ENCODE measurements at regions not wholly inside any gene's neighbourhood (a gene's known extent, or its start where the extent isn't known, plus 50 kb on each side); places are given as distances from the start of the nearest gene placed in this dataset.

DNA sequence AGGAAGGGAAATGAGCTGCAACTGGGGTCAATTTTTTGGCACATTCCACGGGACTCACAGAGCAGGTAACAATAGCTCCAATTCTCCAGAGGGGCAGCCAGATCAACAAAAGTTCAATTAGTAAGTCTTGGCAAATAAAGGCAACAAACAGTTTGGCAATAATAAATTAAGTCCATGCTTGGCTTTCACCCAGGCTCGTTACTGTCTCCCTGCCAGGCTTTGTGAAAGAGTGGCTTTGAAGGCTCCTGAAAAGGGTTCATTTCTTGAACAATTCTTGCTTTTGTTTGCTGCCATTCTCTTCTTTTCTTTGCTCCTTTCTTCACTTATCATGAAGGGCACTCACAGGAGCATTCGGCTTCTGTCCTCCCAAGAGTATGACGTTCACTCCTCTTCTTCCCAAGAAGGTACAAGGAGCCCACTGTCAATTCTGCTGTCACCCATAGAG lies 123.3 kb downstream of the APIP start:
- 50% methylated on average over 1 of the region's 4 CpGs; no CpG with 5 or more reads in 1 of the 2 experiments for WGBS, 2 experiments (ENCODE audit: extremely low coverage in 2 of 2, insufficient read length in 1 of 2)
- H3K36me3 ChIP-seq (ENCODE audit: control insufficient read depth, insufficient read depth, low read length), result no peaks in the 10 kb centered on the region

More for the DNA sequence above, 123.3 kb downstream of the APIP start:
- dilution Hi-C loops (cut with HindIII; ENCODE audit: low sequenced_read_pairs, unreplicated experiment) (no loop called here), in situ Hi-C loops (cut with MboI; ENCODE audit: low sequenced_read_pairs) (no loop called here), intact Hi-C loops (cut with micrococcal nuclease) (no loop called here)
- Histone ChIP-seq H4K20me1 (ENCODE audit: insufficient read depth, low read length) (no peaks in the 10 kb centered on the region), H3K79me1 (ENCODE audit: low read depth in 1 of 2, low read length in 2 of 2) (no peaks in the 10 kb centered on the region), H2AK5ac (ENCODE audit: low read depth, low read length) (no peak overlapping the region), H3K27ac (ENCODE audit: insufficient read depth, low read length) (no peak overlapping the region), H2AK9ac (replicated peaks; ENCODE audit: low read depth, low read length, poor library complexity) (no peak overlapping the region), H4K8ac (ENCODE audit: low read depth in 2 of 2, low read length in 2 of 2) (no peak overlapping the region), H3K9me1 (ENCODE audit: insufficient read depth, low read length) (peaks cover 4% of the 10 kb centered on the region; the same call in 1 of the 2 replicates), H3K4me3 (ENCODE audit: insufficient read depth, low read depth, low read length) (no peak overlapping the region), H2AFZ (replicated peaks; ENCODE audit: low read length, poor library complexity) (no peak overlapping the region), H4K91ac (ENCODE audit: insufficient read depth, low read depth, low read length) (no peak overlapping the region), H3K4me2 (ENCODE audit: low read depth, low read length) (no peak overlapping the region), H3K9ac (ENCODE audit: low read depth, low read length) (no peak overlapping the region), H3K56ac (ENCODE audit: extremely low read depth, insufficient read depth, low read length) (no peak overlapping the region), H3K27me3 (ENCODE audit: control insufficient read depth, insufficient read depth, low read length) (no peaks in the 10 kb centered on the region; the same call in 1 of the 2 replicates), H3K14ac (replicated peaks; ENCODE audit: low read depth, low read length) (no peak overlapping the region), H2BK20ac (ENCODE audit: low read depth, low read length) (no peak overlapping the region), H3K9me3 (ENCODE audit: control insufficient read depth, insufficient read depth, low read length) (peaks cover 5% of the 10 kb centered on the region; the same call in 1 of the 2 replicates), H2BK15ac (ENCODE audit: low read depth, low read length) (0 out of 3 replicates have a peak overlapping the region, but pooled peaks have one; percentile 44), H2BK5ac (ENCODE audit: low read depth, low read length, poor library complexity, severe bottlenecking) (no peak overlapping the region), H3K18ac (ENCODE audit: low read depth, low read length) (no peak overlapping the region; the same call in 1 of the 2 replicates), H3K4ac (ENCODE audit: low read depth, low read length) (no peak overlapping the region), H3K23ac (ENCODE audit: low read depth, low read length) (no peak overlapping the region), H3K4me1 (ENCODE audit: control insufficient read depth, insufficient read depth, low read length) (peaks cover 7% of the 10 kb centered on the region; the same call in 1 of the 2 replicates), H2BK120ac (ENCODE audit: low read depth, low read length) (no peak overlapping the region), H4K5ac (ENCODE audit: low read depth, low read length) (no peak overlapping the region)
- ChIA-PET CTCF (interaction anchor here (0.6 kb wide), 1 partner anchor 334 kb away, joined by 3 read pairs; no protein-coding TSS in a partner anchor), POLR2A (ENCODE audit: unreplicated experiment) (no interaction called here)
- ATAC-seq (ENCODE audit: low read depth) (no peak), DNase-seq (no peak)
- BruUV-seq (replicated peaks), result no TSS peak
- TF ChIP-seq BHLHE40 (IDR thresholded peaks at IDR 0.05; ENCODE audit: low read depth, low read length), result no peak
- TF ChIP-seq POLR2A (IDR thresholded peaks at IDR 0.05; ENCODE audit: low read depth, low read length), result no peak
- no peak for TF ChIP-seq SMC3 (IDR thresholded peaks at IDR 0.05; ENCODE audit: low read depth, low read length)
- no peak for TF ChIP-seq NFE2L2 (IDR thresholded peaks at IDR 0.05; ENCODE audit: low read depth, low read length)
- no peak for TF ChIP-seq RFX5 (IDR thresholded peaks at IDR 0.05; ENCODE audit: low read depth, low read length)
- no peak for TF ChIP-seq FOS (IDR thresholded peaks at IDR 0.05; ENCODE audit: low read depth, low read length)
- TF ChIP-seq MAFK (IDR thresholded peaks at IDR 0.05; ENCODE audit: low read depth, low read length), result no peak
- TF ChIP-seq, protein P1, sequence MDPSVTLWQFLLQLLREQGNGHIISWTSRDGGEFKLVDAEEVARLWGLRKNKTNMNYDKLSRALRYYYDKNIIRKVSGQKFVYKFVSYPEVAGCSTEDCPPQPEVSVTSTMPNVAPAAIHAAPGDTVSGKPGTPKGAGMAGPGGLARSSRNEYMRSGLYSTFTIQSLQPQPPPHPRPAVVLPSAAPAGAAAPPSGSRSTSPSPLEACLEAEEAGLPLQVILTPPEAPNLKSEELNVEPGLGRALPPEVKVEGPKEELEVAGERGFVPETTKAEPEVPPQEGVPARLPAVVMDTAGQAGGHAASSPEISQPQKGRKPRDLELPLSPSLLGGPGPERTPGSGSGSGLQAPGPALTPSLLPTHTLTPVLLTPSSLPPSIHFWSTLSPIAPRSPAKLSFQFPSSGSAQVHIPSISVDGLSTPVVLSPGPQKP (IDR thresholded peaks at IDR 0.05; ENCODE audit: borderline replicate concordance, low read depth, low read length), result no peak
- no peak for TF ChIP-seq RAD21 (IDR thresholded peaks at IDR 0.05; ENCODE audit: low read length)
- TF ChIP-seq, protein P2, sequence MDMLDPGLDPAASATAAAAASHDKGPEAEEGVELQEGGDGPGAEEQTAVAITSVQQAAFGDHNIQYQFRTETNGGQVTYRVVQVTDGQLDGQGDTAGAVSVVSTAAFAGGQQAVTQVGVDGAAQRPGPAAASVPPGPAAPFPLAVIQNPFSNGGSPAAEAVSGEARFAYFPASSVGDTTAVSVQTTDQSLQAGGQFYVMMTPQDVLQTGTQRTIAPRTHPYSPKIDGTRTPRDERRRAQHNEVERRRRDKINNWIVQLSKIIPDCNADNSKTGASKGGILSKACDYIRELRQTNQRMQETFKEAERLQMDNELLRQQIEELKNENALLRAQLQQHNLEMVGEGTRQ (IDR thresholded peaks at IDR 0.05; ENCODE audit: low read depth, low read length), result no peak
- TF ChIP-seq, protein P3, sequence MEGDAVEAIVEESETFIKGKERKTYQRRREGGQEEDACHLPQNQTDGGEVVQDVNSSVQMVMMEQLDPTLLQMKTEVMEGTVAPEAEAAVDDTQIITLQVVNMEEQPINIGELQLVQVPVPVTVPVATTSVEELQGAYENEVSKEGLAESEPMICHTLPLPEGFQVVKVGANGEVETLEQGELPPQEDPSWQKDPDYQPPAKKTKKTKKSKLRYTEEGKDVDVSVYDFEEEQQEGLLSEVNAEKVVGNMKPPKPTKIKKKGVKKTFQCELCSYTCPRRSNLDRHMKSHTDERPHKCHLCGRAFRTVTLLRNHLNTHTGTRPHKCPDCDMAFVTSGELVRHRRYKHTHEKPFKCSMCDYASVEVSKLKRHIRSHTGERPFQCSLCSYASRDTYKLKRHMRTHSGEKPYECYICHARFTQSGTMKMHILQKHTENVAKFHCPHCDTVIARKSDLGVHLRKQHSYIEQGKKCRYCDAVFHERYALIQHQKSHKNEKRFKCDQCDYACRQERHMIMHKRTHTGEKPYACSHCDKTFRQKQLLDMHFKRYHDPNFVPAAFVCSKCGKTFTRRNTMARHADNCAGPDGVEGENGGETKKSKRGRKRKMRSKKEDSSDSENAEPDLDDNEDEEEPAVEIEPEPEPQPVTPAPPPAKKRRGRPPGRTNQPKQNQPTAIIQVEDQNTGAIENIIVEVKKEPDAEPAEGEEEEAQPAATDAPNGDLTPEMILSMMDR (conservative IDR thresholded peaks at IDR 0.05; ENCODE audit: low read depth, low read length), result no peak
- TF ChIP-seq MAZ (IDR thresholded peaks at IDR 0.05; ENCODE audit: borderline replicate concordance, low read depth, low read length), result no peak
- no peak for TF ChIP-seq MXI1 (IDR thresholded peaks at IDR 0.05; ENCODE audit: borderline replicate concordance, low read depth, low read length)
- no peak for TF ChIP-seq RCOR1 (IDR thresholded peaks at IDR 0.05; ENCODE audit: insufficient replicate concordance, low read length)
